ENCODE measurements at regions not wholly inside any gene's neighbourhood (a gene's known extent, or its start where the extent isn't known, plus 50 kb on each side); places are given as distances from the start of the nearest gene placed in this dataset.

- intact Hi-C loops (cut with micrococcal nuclease): no loop called here
- TF ChIP-seq CTCF (IDR thresholded peaks at IDR 0.05; ENCODE audit: borderline replicate concordance): no peak
These were observed 224.1 kb downstream of the SNX19 start for GRCh38 chr11:130692220-130692619.

GRCh38 chr11:130693543-130693942 is 222.7 kb downstream of the SNX19 start:
- Histone ChIP-seq H3K36me3 (no peaks in the 10 kb centered on the region), H3K4me1 (no peaks in the 10 kb centered on the region), H3K9me3 (replicated peaks) (no peaks in the 10 kb centered on the region), H3K4me3 (no peak overlapping the region), H3K27ac (replicated peaks) (no peak overlapping the region), H3K27me3 (ENCODE audit: low read depth) (no peaks in the 10 kb centered on the region)
- intact Hi-C loops (cut with micrococcal nuclease): no loop called here
- DNase-seq: no peak
- TF ChIP-seq CTCF (IDR thresholded peaks at IDR 0.05; ENCODE audit: borderline replicate concordance): no peak

More at GRCh38 chr11:130692220-130692619, 224.1 kb downstream of the SNX19 start:
- H3K4me3 ChIP-seq: no peak overlapping the region
- DNase-seq: no peak
- no peaks in the 10 kb centered on the region for H3K27me3 ChIP-seq (ENCODE audit: low read depth)
- H3K27ac ChIP-seq (replicated peaks): no peak overlapping the region
- no peaks in the 10 kb centered on the region for H3K4me1 ChIP-seq
- H3K9me3 ChIP-seq (replicated peaks): no peaks in the 10 kb centered on the region
- no peaks in the 10 kb centered on the region for H3K36me3 ChIP-seq

GRCh38 chr11:130694488-130695045 is 221.7 kb downstream of the SNX19 start:
- no peaks in the 10 kb centered on the region for H3K36me3 ChIP-seq
- intact Hi-C loops (cut with micrococcal nuclease): no loop called here
- H3K27me3 ChIP-seq (ENCODE audit: low read depth): no peaks in the 10 kb centered on the region
- no peak for TF ChIP-seq CTCF (IDR thresholded peaks at IDR 0.05; ENCODE audit: borderline replicate concordance)
- no peaks in the 10 kb centered on the region for H3K4me1 ChIP-seq
- no peak for DNase-seq
- H3K9me3 ChIP-seq (replicated peaks): no peaks in the 10 kb centered on the region
- no peak overlapping the region for H3K27ac ChIP-seq (replicated peaks)
- H3K4me3 ChIP-seq: no peak overlapping the region

GRCh38 chr11:130698174-130698573 is 218.1 kb downstream of the SNX19 start:
- no peaks in the 10 kb centered on the region for H3K27me3 ChIP-seq (ENCODE audit: low read depth)
- H3K4me1 ChIP-seq: no peaks in the 10 kb centered on the region
- no peak for DNase-seq
- no peak overlapping the region for H3K4me3 ChIP-seq
- no peaks in the 10 kb centered on the region for H3K9me3 ChIP-seq (replicated peaks)
- no peaks in the 10 kb centered on the region for H3K36me3 ChIP-seq
- intact Hi-C loops (cut with micrococcal nuclease): no loop called here
- H3K27ac ChIP-seq (replicated peaks): no peak overlapping the region
- TF ChIP-seq CTCF (IDR thresholded peaks at IDR 0.05; ENCODE audit: borderline replicate concordance): no peak

GRCh38 chr11:130699561-130699960 is 216.7 kb downstream of the SNX19 start:
- Histone ChIP-seq H3K9me3 (replicated peaks) (no peaks in the 10 kb centered on the region), H3K36me3 (no peaks in the 10 kb centered on the region), H3K4me1 (no peaks in the 10 kb centered on the region), H3K27me3 (ENCODE audit: low read depth) (no peaks in the 10 kb centered on the region), H3K27ac (replicated peaks) (no peak overlapping the region), H3K4me3 (no peak overlapping the region)
- TF ChIP-seq CTCF (IDR thresholded peaks at IDR 0.05; ENCODE audit: borderline replicate concordance): no peak
- intact Hi-C loops (cut with micrococcal nuclease): no loop called here
- no peak for DNase-seq
